GM12878 (cell line): ENCODE measurements at regions not wholly inside any gene's neighbourhood (a gene's known extent, or its start where the extent isn't known, plus 50 kb on each side); places are given as distances from the start of the nearest gene placed in this dataset.
A peak's percentile ranks its signal among the peaks of the same experiment; 100 is the strongest.

Source experiments
- CBFB ChIP-seq: IDR thresholded peaks from 2 replicates; pipeline ENCODE4 v1.6.1; 2016; ENCODE audit warnings: antibody characterized with exemption, low read depth
- CBX5 ChIP-seq: sonication (generic); IDR thresholded peaks from 2 replicates; pipeline ENCODE4 v1.6.1; 2016; ENCODE audit warnings: low read depth, moderate library complexity, mild to moderate bottlenecking, inconsistent platforms
- EP300 ChIP-seq, 2 experiments: fragments of 150-350 bp in 1 of 2; IDR thresholded peaks; 2 replicates each; pipeline ENCODE4 v1.6.1; 2011 to 2012; ENCODE audit warnings: low read depth in 2 of 2, low read length in 2 of 2, borderline replicate concordance in 1 of 2, improper control_type of control experiment in 1 of 2, inconsistent platforms in 1 of 2; ENCODE audit not compliant: control insufficient read depth in 1 of 2
- HDGF ChIP-seq: fragments of 450-650 bp; IDR thresholded peaks from 2 replicates; pipeline ENCODE4 v1.6.1; 2016; ENCODE audit warnings: antibody characterized with exemption
- MEF2B ChIP-seq: fragments of 450-650 bp; IDR thresholded peaks from 2 replicates; pipeline ENCODE4 v1.6.1; 2018; ENCODE audit warnings: mild to moderate bottlenecking, moderate library complexity; ENCODE audit not compliant: partially characterized antibody, poor library complexity, severe bottlenecking
- MTA2 ChIP-seq: fragments of 450-650 bp; IDR thresholded peaks from 2 replicates; pipeline ENCODE4 v1.6.1; 2016; ENCODE audit warnings: low read depth, mild to moderate bottlenecking, moderate library complexity
- MYC ChIP-seq: IDR thresholded peaks from 2 replicates; pipeline ENCODE4 v1.6.1; 2011; ENCODE audit warnings: mild to moderate bottlenecking, low read length, moderate library complexity, inconsistent platforms; ENCODE audit not compliant: insufficient read depth, insufficient replicate concordance, insufficient read length, severe bottlenecking
- NFIC ChIP-seq: IDR thresholded peaks from 2 replicates; pipeline ENCODE4 v1.6.1; 2012; ENCODE audit warnings: low read depth, mild to moderate bottlenecking, inconsistent platforms, low read length, moderate library complexity
- RAD21 ChIP-seq: IDR thresholded peaks from 2 replicates; pipeline ENCODE4 v1.6.1; 2011; ENCODE audit warnings: mild to moderate bottlenecking, low read depth, low read length, moderate library complexity; ENCODE audit not compliant: insufficient read depth
- SPI1 ChIP-seq: IDR thresholded peaks from 2 replicates; pipeline ENCODE4 v1.6.1; 2011; ENCODE audit warnings: low read depth, mild to moderate bottlenecking, low read length, moderate library complexity, borderline replicate concordance; ENCODE audit not compliant: insufficient read depth
- ZNF384 ChIP-seq: IDR thresholded peaks from 2 replicates; pipeline ENCODE4 v1.6.1; 2012; ENCODE audit warnings: low read depth, mild to moderate bottlenecking, low read length, improper control_type of control experiment, borderline replicate concordance
- ZNF622 ChIP-seq: fragments of 450-650 bp; IDR thresholded peaks from 2 replicates; pipeline ENCODE4 v1.6.1; 2017; ENCODE audit warnings: mild to moderate bottlenecking, inconsistent platforms
- TF ChIP-seq, protein P1 (sequence below): IDR thresholded peaks from 2 replicates; pipeline ENCODE4 v1.6.1; 2012; ENCODE audit warnings: improper control_type of control experiment, low read depth, low read length; ENCODE audit not compliant: insufficient replicate concordance
- TF ChIP-seq, protein P2 (sequence below): IDR thresholded peaks from 2 replicates; pipeline ENCODE4 v1.6.1; 2011; ENCODE audit warnings: mild to moderate bottlenecking, low read depth, low read length, moderate library complexity; ENCODE audit not compliant: insufficient replicate concordance
- TF ChIP-seq, protein P3 (sequence below): IDR thresholded peaks from 2 replicates; pipeline ENCODE4 v1.6.1; 2012; ENCODE audit warnings: low read length, inconsistent platforms

DNA sequence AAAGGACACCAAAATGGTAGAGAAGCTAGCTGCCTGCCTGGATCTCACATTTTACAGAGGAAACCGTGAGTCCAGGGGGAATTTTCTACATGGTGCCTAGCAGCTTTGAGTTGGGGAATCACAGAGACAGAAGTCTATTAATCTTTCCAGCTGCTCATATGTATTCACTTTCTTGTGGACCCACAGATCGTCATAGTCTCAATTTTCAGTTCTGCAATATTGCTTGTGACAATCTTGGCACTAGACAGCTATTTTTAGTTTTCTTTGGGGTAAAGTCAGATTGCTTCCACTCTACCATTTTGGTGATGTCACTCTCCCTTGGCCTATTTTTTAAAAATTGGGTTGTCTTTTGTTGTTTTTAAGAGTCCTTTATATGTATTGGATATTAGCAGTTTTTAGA, 233.4 kb upstream of the STK26 start (continued):
- peak; percentile 91 for TF ChIP-seq SPI1
- peak; percentile 40; the same call in 1 of the 2 replicates for TF ChIP-seq NFIC
- TF ChIP-seq, protein P1, sequence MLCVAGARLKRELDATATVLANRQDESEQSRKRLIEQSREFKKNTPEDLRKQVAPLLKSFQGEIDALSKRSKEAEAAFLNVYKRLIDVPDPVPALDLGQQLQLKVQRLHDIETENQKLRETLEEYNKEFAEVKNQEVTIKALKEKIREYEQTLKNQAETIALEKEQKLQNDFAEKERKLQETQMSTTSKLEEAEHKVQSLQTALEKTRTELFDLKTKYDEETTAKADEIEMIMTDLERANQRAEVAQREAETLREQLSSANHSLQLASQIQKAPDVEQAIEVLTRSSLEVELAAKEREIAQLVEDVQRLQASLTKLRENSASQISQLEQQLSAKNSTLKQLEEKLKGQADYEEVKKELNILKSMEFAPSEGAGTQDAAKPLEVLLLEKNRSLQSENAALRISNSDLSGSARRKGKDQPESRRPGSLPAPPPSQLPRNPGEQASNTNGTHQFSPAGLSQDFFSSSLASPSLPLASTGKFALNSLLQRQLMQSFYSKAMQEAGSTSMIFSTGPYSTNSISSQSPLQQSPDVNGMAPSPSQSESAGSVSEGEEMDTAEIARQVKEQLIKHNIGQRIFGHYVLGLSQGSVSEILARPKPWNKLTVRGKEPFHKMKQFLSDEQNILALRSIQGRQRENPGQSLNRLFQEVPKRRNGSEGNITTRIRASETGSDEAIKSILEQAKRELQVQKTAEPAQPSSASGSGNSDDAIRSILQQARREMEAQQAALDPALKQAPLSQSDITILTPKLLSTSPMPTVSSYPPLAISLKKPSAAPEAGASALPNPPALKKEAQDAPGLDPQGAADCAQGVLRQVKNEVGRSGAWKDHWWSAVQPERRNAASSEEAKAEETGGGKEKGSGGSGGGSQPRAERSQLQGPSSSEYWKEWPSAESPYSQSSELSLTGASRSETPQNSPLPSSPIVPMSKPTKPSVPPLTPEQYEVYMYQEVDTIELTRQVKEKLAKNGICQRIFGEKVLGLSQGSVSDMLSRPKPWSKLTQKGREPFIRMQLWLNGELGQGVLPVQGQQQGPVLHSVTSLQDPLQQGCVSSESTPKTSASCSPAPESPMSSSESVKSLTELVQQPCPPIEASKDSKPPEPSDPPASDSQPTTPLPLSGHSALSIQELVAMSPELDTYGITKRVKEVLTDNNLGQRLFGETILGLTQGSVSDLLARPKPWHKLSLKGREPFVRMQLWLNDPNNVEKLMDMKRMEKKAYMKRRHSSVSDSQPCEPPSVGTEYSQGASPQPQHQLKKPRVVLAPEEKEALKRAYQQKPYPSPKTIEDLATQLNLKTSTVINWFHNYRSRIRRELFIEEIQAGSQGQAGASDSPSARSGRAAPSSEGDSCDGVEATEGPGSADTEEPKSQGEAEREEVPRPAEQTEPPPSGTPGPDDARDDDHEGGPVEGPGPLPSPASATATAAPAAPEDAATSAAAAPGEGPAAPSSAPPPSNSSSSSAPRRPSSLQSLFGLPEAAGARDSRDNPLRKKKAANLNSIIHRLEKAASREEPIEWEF: no peak
- peak; percentile 59; the same call in 1 of the 2 replicates for TF ChIP-seq MTA2
- peak; percentile 82 for TF ChIP-seq MEF2B
- TF ChIP-seq CBX5: no peak
- TF ChIP-seq, protein P2, sequence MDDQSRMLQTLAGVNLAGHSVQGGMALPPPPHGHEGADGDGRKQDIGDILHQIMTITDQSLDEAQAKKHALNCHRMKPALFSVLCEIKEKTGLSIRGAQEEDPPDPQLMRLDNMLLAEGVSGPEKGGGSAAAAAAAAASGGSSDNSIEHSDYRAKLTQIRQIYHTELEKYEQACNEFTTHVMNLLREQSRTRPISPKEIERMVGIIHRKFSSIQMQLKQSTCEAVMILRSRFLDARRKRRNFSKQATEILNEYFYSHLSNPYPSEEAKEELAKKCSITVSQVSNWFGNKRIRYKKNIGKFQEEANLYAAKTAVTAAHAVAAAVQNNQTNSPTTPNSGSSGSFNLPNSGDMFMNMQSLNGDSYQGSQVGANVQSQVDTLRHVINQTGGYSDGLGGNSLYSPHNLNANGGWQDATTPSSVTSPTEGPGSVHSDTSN: peak; percentile 53
- peak; percentile 59 to 69; a peak in 3 of 4 replicates for TF ChIP-seq EP300 (IDR thresholded peaks at IDR 0.05; ENCODE audit: borderline replicate concordance in 1 of 2, control insufficient read depth in 1 of 2, low read depth in 2 of 2, low read length in 2 of 2)
- no peak for TF ChIP-seq MYC
- TF ChIP-seq CBFB: no peak
- TF ChIP-seq RAD21: no peak
- no peak for TF ChIP-seq ZNF622
- TF ChIP-seq, protein P3, sequence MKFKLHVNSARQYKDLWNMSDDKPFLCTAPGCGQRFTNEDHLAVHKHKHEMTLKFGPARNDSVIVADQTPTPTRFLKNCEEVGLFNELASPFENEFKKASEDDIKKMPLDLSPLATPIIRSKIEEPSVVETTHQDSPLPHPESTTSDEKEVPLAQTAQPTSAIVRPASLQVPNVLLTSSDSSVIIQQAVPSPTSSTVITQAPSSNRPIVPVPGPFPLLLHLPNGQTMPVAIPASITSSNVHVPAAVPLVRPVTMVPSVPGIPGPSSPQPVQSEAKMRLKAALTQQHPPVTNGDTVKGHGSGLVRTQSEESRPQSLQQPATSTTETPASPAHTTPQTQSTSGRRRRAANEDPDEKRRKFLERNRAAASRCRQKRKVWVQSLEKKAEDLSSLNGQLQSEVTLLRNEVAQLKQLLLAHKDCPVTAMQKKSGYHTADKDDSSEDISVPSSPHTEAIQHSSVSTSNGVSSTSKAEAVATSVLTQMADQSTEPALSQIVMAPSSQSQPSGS: peak; percentile 59
- no peak for TF ChIP-seq ZNF384
- no peak for TF ChIP-seq HDGF
